Smooth muscle cell (in vitro differentiated cells): ENCODE measurements at regions not wholly inside any gene's neighbourhood (a gene's known extent, or its start where the extent isn't known, plus 50 kb on each side); places are given as distances from the start of the nearest gene placed in this dataset.
"Not testable (repeated sequence)": the region's sequence is repeated elsewhere in the genome, so short reads cannot be mapped to it uniquely, and the experiment has no call there.

ENCODE experiments used
- DNase-seq: peaks from one replicate; lab custom pipeline; 2025; ENCODE audit not compliant: unreplicated experiment; lab: John Stamatoyannopoulos, UW
- H2AFZ ChIP-seq: fragments of 200-600 bp; sonication (generic); 2 replicates; pipeline ENCODE4 v1.6.0; 2016; ENCODE audit warnings: antibody characterized with exemption, low read depth, mild to moderate bottlenecking
- H3F3A ChIP-seq: fragments of 200-600 bp; sonication (generic); 2 replicates; pipeline ENCODE4 v1.6.0; 2017; ENCODE audit warnings: antibody characterized with exemption, low read depth
- H3K27ac ChIP-seq: fragments of 200-600 bp; sonication (generic); 2 replicates; pipeline ENCODE4 v1.5.1; 2016; ENCODE audit warnings: low read depth, mild to moderate bottlenecking
- H3K27me3 ChIP-seq: fragments of 200-600 bp; sonication (generic); 2 replicates; pipeline ENCODE4 v1.6.1; 2016; ENCODE audit warnings: low read depth, mild to moderate bottlenecking
- H3K36me3 ChIP-seq: fragments of 200-600 bp; sonication (generic); 2 replicates; pipeline ENCODE4 v1.5.1; 2016; ENCODE audit warnings: low read depth
- H3K4me1 ChIP-seq: fragments of 200-600 bp; sonication (generic); 2 replicates; pipeline ENCODE4 v1.5.1; 2016; ENCODE audit warnings: low read depth
- H3K4me2 ChIP-seq: fragments of 200-600 bp; sonication (generic); 2 replicates; pipeline ENCODE4 v1.6.0; 2016; ENCODE audit warnings: mild to moderate bottlenecking
- H3K4me3 ChIP-seq: fragments of 200-600 bp; sonication (generic); 2 replicates; pipeline ENCODE4 v1.5.1; 2016; ENCODE audit warnings: mild to moderate bottlenecking
- H3K79me2 ChIP-seq: fragments of 200-600 bp; sonication (generic); 2 replicates; pipeline ENCODE4 v1.6.0; 2016; ENCODE audit warnings: low read depth, mild to moderate bottlenecking
- H3K9ac ChIP-seq: fragments of 200-600 bp; sonication (generic); 2 replicates; pipeline ENCODE4 v1.6.0; 2016; ENCODE audit warnings: low read depth
- H3K9me3 ChIP-seq: fragments of 200-600 bp; sonication (generic); replicated peaks from 2 replicates; pipeline ENCODE4 v1.5.1; 2016; ENCODE audit warnings: low read depth
- H4K20me1 ChIP-seq: fragments of 200-600 bp; sonication (generic); 2 replicates; pipeline ENCODE4 v1.6.0; 2016; ENCODE audit warnings: low read depth
- WGBS: methylation state at CpG from one replicate; pipeline ENCODE4 v1.1.7; 2016; ENCODE audit warnings: low lambda C conversion rate; 5-methylcytosine and 5-hydroxymethylcytosine counted together
- TF ChIP-seq, protein P1 (sequence below): fragments of 200-600 bp; sonication (generic); IDR thresholded peaks from 2 replicates; pipeline ENCODE4 v1.5.1; 2017; ENCODE audit warnings: borderline replicate concordance, mild to moderate bottlenecking, antibody characterized with exemption; ENCODE audit not compliant: insufficient read depth, poor library complexity, severe bottlenecking

DNA sequence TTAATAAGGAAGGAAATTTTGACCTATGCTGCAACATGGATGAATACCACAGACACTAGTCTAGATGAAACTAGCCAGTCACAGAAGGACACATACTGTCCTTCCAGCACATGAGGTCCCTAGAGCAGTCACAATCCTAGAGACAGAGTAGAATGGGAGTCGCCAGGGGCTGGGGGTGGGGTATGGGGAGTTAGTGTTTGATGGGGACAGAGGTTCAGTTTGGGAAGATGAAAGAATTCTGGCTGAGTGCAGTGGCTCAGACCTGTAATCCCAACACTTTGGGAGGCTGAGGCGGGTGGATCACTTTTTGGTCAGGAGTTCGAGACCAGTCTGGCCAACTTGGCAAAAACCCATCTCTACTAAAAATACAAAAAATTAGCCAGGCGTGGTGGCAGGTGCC, 99.2 kb downstream of the TPRA1 start:
- H3K4me3 ChIP-seq = no peak overlapping the region
- TF ChIP-seq, protein P1, sequence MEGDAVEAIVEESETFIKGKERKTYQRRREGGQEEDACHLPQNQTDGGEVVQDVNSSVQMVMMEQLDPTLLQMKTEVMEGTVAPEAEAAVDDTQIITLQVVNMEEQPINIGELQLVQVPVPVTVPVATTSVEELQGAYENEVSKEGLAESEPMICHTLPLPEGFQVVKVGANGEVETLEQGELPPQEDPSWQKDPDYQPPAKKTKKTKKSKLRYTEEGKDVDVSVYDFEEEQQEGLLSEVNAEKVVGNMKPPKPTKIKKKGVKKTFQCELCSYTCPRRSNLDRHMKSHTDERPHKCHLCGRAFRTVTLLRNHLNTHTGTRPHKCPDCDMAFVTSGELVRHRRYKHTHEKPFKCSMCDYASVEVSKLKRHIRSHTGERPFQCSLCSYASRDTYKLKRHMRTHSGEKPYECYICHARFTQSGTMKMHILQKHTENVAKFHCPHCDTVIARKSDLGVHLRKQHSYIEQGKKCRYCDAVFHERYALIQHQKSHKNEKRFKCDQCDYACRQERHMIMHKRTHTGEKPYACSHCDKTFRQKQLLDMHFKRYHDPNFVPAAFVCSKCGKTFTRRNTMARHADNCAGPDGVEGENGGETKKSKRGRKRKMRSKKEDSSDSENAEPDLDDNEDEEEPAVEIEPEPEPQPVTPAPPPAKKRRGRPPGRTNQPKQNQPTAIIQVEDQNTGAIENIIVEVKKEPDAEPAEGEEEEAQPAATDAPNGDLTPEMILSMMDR = no peak
- no peaks in the 10 kb centered on the region for H3K4me1 ChIP-seq
- whole genome bisulfite sequencing = 97% methylated on average over 4 of the region's 4 CpGs
- H3F3A ChIP-seq = no peaks in the 10 kb centered on the region
- no peaks in the 10 kb centered on the region for H3K27me3 ChIP-seq
- no peak for DNase-seq
- H4K20me1 ChIP-seq = no peaks in the 10 kb centered on the region
- no peak overlapping the region for H3K4me2 ChIP-seq
- H3K9me3 ChIP-seq = no peaks in the 10 kb centered on the region
- H3K9ac ChIP-seq = no peak overlapping the region
- no peaks in the 10 kb centered on the region for H3K79me2 ChIP-seq
- no peak overlapping the region for H2AFZ ChIP-seq
- no peak overlapping the region for H3K27ac ChIP-seq
- H3K36me3 ChIP-seq = no peaks in the 10 kb centered on the region

DNA sequence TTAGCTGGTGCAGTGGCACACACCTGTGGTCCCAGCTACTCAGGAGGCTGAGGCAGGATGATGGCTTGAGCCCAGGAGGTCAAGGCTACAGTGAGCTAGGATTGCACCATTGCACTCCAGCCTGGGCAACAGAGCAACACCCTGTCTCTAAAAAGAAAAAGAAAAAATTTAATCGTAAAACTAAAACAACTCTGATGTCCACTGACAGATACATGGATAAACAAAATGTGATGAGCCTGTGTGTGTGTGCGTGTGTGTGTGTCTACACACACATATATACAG, 99.6 kb downstream of the TPRA1 start:
- not testable (repeated sequence) for H3K4me2 ChIP-seq, DNase-seq, H3K27me3 ChIP-seq, H3K79me2 ChIP-seq, H3K4me1 ChIP-seq, H3K27ac ChIP-seq, H4K20me1 ChIP-seq, H3K36me3 ChIP-seq, H3K9ac ChIP-seq, H3K4me3 ChIP-seq, H3F3A ChIP-seq, H2AFZ ChIP-seq, H3K9me3 ChIP-seq
- WGBS = 68% methylated on average over 2 of the region's 2 CpGs

- no peaks in the 10 kb centered on the region for H3K36me3 ChIP-seq
Observed at GRCh38 chr3:127490271-127491023, 100.1 kb downstream of the TPRA1 start.

DNA sequence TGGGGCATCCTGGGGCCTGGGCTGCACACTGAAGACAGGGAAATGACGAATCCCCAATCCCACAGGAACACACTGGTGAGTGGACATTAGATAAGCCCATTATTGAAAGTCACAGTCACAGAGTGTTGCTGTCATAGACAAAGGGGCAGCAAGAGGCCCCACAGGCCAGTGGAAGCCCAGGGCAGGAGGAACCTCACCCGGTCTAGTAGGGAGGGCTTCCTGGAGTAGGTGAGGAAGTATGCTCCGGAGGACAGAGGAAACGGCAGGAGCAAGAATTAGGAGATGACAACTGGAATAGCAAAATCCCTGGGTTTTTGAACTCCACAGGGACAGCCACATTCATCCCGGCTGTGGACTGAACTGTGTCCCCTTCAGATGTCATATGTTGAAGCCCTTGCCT, 101.2 kb downstream of the TPRA1 start:
- TF ChIP-seq, protein P1 = no peak
- Histone ChIP-seq H3K9ac (no peak overlapping the region), H3F3A (no peaks in the 10 kb centered on the region), H3K4me2 (no peak overlapping the region), H3K79me2 (no peaks in the 10 kb centered on the region), H3K4me3 (no peak overlapping the region), H3K27ac (no peak overlapping the region), H2AFZ (no peak overlapping the region), H3K9me3 (no peaks in the 10 kb centered on the region), H3K36me3 (no peaks in the 10 kb centered on the region), H3K4me1 (no peaks in the 10 kb centered on the region), H3K27me3 (no peaks in the 10 kb centered on the region), H4K20me1 (no peaks in the 10 kb centered on the region)
- WGBS = 94% methylated on average over 5 of the region's 5 CpGs
- DNase-seq = no peak

More at GRCh38 chr3:127490271-127491023, 100.1 kb downstream of the TPRA1 start:
- no peaks in the 10 kb centered on the region for H3K4me1 ChIP-seq
- no peaks in the 10 kb centered on the region for H3K27me3 ChIP-seq
- no peaks in the 10 kb centered on the region for H3K79me2 ChIP-seq
- no peak overlapping the region for H3K4me2 ChIP-seq
- H3K9ac ChIP-seq = no peak overlapping the region
- 93% methylated on average over 5 of the region's 7 CpGs for WGBS
- H3K27ac ChIP-seq = no peak overlapping the region
- DNase-seq = no peak
- no peaks in the 10 kb centered on the region for H3K9me3 ChIP-seq
- H4K20me1 ChIP-seq = no peaks in the 10 kb centered on the region
- H3F3A ChIP-seq = no peaks in the 10 kb centered on the region
- no peak overlapping the region for H3K4me3 ChIP-seq
- TF ChIP-seq, protein P1 = no peak
- no peak overlapping the region for H2AFZ ChIP-seq
